SK-N-DZ (cell line): ENCODE measurements at regions not wholly inside any gene's neighbourhood (a gene's known extent, or its start where the extent isn't known, plus 50 kb on each side); places are given as distances from the start of the nearest gene placed in this dataset.

ENCODE experiments used
- DNase-seq: peaks from one replicate; pipeline ENCODE4 v3.0.0-alpha.2; 2015; ENCODE audit warnings: low spot score

- no peak for DNase-seq
Observed at GRCh38 chr12:34394211-34395055, 372.1 kb downstream of the ALG10 start.

DNA sequence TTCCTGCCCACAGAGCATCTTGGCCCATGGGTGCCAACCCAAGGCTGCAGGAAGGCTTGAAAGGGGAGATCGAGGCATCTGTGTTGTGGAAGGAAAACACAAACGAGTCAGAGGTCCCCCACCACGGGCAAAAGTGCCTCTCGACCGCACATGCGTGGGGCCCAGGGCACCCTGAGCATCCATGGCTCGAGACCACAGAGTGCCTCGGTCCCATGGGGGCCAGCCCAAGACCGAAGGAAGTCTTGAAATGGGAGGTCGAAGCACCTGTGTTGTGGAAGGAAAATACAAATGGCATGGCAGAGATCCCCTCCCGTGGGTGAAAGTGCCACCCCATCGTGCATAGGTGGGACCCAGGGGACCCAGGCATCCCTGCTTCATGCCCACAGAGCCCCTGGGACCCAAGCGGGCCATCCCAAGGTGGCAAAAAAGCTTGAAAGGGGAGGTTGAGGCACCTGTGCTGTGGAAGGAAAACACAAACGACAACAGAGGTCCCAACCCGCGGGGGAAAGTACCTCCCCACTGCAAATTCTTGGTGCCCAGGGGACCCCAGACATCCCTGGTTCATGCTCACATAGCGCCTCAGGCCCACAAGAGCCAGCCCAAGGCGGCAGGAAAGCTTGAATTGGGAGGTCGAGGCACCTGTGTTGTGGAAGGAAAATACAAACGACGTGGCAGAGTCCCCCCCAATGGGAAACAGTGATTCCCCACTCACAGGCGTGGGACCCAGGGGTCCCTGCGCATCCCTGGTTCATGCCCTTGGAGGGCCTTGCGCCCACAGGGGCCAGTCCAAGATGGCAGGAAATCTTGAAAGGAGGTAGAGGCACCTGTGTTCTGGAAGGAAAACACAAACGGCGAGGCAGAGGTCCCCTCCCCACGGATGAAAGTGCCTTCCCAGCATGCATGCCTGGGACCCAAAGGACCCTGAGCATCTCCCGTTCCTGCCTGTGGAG lies 373.0 kb downstream of the ALG10 start:
- no peak for DNase-seq

GRCh38 chr12:34396006-34396860 lies 373.9 kb downstream of the ALG10 start:
- no peak for DNase-seq

DNA sequence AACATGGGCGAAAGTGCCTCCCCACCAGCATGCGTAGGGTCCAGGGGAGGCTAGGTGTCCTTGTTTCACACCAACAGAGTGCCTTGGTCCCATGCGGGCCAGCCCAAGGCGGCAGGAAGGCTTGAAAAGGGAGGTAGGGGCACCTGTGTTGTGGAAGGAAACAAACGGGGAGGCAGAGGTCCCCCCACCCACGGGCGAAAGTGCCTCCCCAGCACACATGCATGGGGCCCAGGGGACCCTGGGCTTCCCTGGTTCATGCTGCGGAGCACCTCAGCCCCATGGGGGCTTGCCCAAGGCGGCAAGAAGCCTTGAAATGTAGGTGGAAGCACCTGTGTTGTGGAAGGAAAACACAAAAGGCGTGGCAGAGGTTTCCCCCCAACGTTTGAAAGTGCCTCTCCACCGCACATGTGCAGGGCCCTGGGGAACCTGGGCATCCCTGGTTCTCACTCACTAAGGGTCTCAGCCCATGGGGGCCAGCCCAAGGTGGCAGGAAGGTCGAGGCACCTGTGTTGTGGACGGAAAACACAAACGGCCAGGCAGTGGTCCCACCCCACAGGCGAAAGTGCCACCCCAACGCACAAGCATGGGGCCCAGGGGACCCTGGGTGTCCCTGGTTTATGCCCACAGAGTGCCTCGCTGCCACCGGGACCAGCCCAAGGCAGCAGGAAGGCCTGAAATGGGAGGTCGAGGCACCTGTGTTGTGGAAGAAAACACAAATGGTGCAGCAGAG lies 374.7 kb downstream of the ALG10 start:
- no peak for DNase-seq

- DNase-seq, result no peak
Observed at GRCh38 chr12:34397591-34398365, 375.5 kb downstream of the ALG10 start.

- no peak for DNase-seq
Observed at GRCh38 chr12:34398366-34398705, 376.0 kb downstream of the ALG10 start.

DNA sequence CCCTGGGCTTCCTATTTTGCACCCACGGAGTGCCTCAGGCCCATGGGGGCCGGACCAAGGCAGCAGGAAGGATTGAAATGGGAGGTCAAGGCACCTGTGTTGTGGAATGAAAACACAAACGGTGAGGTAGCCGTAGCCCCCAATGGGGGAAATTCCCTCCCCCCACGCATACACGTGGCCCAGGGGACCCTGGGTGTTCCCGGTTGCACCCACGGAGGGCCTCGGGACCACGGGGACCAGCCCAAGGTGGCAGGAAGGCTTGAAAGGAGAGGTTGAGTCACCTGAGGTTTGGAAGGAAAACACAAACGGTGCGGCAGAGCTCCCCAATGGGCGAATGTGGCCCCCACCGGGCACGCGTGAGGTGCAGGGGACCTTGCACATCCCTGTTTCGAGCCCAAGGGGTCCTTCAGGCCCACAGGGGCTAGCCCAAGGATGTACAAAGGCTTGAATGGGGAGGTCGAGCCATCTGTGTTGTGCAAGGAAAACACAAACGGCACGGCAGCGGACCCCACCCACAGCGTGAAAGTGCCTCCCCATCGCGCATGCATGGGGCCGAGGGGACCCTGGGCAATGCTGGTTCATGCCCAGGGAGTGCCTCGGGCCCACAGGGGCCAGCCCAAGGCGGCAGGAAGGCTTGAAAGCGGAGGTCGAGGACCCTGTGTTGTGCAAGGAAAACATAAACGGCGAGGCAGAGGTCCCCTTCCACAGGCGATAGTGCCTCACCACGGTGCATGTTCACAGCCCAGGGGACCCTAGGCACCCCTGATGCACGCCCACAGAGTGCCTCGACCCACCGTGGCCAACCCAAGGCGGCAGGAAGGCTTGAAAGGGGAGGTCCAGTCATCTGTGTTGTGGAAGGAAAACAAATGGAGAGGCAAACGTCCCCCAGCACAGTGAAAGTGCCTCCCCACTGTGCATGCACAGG lies 376.7 kb downstream of the ALG10 start:
- no peak for DNase-seq

DNA sequence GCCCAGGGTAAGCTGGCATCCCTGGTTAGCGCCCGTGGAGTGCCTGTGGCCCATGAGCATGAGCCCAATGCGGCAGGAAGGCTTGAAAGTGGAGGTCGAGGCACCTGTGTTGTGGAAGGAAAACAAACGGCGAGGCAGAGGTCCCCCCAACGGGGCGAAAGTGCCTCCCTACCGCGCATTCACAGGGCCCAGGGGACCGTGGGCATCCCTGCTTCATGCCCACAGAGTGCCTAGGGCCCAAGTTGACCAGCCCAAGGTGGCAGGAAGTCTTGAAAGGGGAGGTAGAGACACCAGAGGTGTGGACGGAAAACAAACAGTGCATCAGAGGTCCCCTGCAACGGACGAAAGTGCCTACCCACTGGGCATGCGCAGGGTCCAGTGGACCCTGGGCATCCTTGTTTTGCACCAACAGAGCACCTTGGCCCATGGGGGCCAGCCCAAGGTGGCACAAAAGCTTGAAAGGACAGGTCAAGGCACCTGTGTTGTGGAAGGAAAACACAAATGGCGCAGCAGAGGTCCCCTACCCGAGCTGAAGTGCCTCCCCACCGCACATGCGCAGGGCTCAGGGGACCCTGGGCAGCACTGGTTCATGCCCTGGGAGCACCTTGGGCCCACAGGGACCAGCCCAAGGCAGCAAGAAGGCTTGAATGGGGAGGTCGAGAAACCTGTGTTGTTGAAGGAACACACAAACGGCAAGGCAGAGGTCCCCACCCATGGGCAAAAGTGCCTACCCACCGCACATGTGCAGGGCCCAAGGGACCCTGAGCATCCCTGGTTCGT lies 377.5 kb downstream of the ALG10 start:
- no peak for DNase-seq

DNA sequence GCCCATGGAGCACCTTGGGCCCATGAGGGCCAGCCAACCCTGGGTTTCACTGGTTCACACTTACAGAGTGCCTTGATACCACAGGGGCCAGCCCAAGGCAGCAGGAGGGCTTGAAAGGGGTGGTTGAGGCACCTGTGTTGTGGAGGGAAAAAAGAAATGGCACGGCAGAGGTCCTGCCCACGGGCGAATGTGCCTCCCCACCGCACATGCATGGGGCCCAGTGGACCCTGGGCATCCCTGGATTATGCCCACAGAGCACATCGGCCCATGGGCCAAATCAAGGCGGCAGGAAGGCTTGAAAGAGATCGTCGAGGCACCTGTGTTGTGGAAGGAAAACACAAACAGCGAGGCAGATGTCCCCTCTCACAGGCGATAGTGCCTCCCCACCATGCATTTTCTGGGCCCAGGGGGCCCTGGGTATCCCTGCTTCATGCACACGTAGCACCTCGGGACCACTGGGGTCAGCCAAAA lies 378.1 kb downstream of the ALG10 start:
- DNase-seq, result no peak

DNA sequence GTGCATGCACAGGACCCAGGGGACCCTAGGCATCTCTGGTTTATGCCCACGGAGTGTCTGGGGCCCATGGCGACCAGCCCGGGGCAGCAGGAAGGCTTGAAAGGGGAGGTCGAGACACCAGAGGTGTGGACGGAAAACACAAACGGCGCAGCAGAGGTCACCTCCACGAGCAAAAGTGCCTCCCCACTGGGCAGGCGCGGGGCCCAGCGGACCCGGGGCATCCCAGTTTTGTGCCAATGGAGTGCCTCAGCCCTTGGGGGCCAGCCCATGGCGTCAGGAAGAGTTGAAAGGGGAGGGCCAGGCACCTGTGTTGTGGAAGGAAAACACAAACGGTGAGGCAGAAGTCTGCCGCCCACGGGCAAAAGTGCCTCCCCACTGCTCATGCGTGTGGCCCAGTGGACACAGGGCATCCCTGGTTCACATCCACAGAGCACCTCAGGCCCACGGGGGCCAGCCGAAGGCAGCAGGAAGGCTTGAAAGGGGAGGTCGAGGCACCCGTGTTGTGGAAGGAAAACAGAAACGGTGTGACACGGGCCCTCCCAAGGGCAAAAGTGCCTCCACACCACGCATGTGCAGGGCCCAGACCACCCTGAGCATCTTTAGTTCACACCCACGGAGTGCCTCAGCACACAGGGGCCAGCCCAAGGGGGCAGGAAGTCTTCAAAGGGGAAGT lies 378.8 kb downstream of the ALG10 start:
- DNase-seq, result no peak

DNA sequence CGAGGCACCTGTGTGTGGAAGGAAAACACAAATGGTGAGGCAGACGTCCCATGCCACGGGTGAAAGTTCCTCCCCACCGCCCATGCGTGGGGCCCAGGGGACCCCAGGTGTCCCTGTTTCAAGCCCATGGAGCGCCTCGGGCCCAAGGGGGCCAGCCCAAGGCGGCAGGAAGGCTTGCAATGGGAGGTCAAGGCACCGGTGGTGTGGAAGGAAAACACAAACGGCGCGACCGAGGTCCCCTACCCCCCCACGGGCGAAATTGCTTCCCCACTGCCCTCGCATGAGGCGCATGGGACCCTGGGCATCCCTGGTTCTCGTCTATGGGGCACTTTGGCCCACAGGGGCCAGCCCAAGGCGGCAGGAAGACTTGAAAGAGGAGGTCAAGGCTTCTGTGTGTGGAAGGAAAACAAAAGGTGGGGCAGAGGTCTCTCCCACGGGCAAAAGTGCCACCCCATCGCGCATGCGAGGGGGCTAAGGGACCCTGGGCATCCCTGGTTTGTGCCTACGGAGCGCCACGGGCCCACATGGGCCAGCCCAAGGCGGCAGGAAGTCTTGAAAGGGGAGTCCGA lies 379.4 kb downstream of the ALG10 start:
- no peak for DNase-seq

DNA sequence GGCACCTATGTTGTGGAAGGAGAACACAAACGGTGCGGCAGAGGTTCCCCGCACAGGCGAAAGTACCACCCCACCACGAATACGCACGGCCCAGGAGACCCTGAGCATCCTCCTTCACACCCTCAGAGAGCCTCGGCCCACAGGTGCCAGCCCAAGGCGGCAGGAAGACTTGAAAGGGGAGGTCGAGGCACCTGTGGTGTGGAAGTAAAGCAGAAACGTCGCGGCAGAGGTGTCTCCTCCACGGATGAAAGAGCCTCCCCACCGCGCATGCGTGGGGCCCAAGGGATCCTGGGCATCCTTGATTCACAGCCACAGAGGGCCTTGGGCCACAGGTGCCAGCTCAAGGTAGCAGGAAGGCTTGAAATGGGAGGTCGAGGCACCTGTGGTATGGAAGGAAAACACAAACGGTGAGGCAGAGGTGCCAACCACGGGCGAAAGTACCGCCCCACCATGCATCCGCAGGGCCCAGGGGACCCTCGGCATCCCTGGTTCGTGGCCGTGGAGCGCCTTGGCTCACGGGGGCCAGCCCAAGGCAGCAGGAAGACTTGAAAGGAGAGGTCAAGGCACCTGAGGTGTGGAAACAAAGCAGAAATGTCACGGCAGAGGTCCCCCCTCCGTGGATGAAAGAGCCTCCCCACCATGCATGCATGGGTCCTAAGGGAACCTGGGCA lies 380.1 kb downstream of the ALG10 start:
- DNase-seq, result no peak

DNA sequence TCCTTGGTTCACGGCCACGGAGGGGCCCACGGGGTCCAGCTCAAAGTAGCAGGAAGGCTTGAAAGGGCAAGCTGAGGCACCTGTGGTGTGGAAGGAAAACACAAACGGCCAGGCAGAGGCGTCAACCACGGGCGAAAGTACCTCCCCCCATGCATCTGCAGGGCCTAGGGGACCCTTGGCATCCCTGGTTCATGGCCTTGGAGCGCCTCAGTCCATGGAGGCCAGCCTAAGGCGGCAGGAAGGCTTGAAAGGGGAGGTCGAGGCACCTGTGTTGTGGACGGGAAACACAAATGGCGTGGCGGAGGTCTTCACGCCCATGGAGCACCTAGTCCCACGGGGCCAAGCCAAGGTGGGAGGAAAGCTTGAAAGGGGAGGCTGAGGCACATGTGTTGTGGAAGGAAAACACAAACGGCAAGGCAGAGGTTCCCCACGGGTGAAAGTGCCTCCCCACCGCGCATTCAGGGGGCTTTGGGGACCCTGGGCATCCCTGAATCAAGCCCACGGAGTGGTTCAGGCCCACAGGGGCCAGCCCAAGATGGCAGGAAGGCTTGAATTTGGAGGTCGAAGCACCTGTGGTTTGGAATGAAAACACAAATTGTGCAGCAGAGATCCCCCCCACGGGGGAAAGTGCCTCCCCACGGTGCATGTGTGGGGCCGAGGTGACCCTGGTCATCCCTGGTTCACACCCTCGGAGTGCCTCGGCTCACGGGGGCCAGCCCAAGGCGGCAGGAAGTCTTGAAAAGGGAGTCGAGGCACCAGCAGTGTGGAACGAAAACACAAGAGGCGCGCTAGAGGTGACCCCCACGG lies 380.8 kb downstream of the ALG10 start:
- DNase-seq, result no peak

DNA sequence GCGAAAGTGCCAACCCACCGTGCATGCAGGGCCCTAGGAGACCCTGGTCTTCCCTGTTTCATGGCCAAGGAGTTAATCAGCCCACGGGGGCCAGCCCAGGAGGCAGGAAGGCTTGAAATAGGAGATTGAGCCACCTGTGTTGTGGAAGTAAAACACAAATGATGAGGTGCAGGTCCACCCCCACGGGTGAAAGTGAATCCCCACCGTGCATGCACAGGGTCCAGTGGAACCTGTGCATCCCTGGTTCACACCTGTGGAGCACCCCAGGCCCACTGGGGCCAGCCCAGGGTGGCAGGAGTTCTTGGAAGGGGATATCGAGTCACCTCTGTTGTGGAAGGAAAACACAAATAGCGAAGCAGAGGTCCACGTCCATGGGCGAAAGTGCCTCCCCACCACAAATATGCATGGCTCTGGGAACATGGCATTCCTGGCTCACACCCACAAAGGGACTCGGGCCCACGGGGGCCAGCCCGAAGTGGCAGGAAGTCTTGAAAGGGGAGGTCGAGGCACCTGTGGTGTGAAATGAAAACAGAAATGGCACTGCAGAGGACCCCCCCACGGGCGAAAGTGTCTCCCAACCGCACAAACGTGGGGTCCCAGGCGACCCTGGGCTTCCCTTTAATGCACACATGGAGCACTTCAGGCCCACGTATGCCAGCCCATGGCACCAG lies 381.5 kb downstream of the ALG10 start:
- no peak for DNase-seq
